GM10266 (cell line): ENCODE measurements at regions not wholly inside any gene's neighbourhood (a gene's known extent, or its start where the extent isn't known, plus 50 kb on each side); places are given as distances from the start of the nearest gene placed in this dataset.

Source experiments
- DNase-seq: peaks from one replicate; pipeline ENCODE4 v3.0.0; 2012; ENCODE audit errors: extremely low spot score
- TF ChIP-seq, protein P1 (sequence below): IDR thresholded peaks from 2 replicates; pipeline ENCODE4 v1.5.1; 2012; ENCODE audit warnings: mild to moderate bottlenecking, low read depth; ENCODE audit not compliant: control insufficient read depth, insufficient read depth; ENCODE audit errors: missing control alignments

- TF ChIP-seq, protein P1, sequence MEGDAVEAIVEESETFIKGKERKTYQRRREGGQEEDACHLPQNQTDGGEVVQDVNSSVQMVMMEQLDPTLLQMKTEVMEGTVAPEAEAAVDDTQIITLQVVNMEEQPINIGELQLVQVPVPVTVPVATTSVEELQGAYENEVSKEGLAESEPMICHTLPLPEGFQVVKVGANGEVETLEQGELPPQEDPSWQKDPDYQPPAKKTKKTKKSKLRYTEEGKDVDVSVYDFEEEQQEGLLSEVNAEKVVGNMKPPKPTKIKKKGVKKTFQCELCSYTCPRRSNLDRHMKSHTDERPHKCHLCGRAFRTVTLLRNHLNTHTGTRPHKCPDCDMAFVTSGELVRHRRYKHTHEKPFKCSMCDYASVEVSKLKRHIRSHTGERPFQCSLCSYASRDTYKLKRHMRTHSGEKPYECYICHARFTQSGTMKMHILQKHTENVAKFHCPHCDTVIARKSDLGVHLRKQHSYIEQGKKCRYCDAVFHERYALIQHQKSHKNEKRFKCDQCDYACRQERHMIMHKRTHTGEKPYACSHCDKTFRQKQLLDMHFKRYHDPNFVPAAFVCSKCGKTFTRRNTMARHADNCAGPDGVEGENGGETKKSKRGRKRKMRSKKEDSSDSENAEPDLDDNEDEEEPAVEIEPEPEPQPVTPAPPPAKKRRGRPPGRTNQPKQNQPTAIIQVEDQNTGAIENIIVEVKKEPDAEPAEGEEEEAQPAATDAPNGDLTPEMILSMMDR: no peak
- no peak for DNase-seq
Measured at GRCh38 chr10:64507651-64508028, 986.4 kb downstream of the REEP3 start.

DNA sequence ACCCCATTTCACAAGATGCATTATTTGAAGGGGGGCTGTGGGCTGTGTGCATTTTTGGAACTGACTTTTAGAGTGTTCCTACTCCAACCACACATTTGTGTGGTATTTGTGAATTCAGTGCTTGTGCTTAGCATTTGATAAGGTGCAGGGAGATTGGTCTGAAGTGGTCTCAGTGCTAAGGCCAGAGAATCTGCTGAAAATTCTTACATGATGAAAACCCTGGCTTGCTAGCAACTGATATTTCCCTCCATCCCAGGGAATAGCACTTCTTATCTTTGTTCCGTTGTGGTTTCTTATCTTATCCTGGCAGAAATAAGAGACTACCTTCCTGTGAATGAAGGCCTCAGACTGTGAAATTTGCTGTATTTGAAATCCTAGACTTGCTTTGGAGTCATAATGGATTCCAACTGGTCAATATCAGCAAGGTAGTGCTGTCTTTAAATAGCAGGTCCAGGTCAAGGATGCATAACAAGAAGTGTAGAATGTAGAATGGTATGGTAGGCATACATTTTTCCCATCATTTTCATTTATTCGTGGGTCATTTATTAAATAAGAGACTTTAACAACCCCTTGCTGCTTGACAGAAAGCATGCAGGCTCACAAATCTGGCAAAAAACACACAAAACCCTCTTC, 986.9 kb downstream of the REEP3 start:
- TF ChIP-seq, protein P1: no peak
- DNase-seq: no peak

- no peak for DNase-seq
- TF ChIP-seq, protein P1: no peak
Measured at GRCh38 chr10:64515970-64516699, 994.9 kb downstream of the REEP3 start.

DNA sequence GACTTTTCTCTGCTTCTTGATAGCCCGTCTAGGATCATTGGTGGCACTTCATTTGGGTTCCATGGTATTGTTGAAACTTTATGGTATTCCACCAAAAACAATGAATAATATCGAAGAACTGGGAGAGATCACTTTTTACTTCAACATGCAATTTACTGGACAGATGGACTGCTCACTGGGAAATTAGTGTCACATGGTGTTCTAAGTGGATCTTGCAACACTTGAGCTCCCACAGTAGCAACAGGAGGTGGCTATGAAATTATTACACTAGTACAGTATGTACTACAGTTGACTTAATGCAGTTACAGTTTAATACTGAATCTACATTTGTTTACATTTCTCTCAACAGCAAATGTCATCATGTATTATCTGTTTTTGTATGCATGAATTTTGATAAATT, 997.3 kb downstream of the REEP3 start:
- DNase-seq: no peak
- TF ChIP-seq, protein P1: no peak

- DNase-seq: no peak
- TF ChIP-seq, protein P1: no peak
Measured at GRCh38 chr10:64519427-64519826, 998.2 kb downstream of the REEP3 start.

DNA sequence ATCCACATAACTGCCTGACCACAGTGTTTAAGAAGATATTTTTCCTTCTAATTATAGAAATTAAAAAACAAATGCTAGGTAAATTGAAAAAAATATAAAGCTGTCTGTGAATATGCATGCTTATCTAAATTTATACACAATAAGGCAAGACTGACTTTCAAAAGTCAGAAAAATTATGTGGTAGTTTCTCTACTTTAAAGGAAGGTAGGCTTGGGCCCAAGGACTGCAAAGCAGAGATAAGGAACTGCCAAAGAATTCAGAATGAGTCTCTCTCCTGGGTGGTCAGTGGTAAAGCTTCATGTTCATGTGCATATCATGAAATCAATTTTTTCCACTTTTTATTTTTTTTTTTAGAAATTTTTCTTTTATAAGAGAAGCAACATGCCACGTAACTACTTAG, 998.6 kb downstream of the REEP3 start:
- TF ChIP-seq, protein P1: no peak
- DNase-seq: no peak

DNA sequence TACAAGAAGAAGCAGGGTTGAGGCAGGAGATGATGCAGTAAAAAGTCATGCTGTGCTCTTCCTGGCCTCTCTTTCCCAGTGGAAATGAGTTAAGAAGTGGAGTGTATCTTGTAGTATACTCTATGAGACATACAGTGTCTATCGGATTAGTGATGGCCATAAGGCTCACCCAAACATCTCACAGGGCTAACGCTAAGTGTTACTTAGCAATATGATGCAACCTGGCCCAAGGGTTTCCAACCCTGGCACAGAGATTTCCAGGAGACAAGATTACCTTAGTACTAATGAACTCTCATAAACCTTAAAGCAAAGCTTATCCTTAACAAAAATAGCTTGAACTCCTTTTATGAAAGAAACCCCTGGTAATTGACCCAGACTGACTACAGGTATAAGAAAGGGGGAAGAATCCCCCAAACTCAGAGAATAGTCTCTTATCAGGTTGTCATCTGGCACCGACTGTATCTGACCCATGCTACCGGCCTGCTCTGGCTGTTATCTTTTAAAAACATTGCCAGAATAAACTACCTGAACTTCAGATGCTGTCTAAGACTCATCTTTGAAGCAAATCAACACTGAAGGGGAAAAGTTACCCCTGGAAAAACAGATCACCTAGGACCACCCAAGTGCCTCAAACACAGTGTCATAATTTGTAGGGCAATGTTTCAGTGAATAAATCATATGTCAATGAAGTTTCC, 1002.0 kb downstream of the REEP3 start:
- TF ChIP-seq, protein P1: no peak
- no peak for DNase-seq
